Endothelial cell of umbilical vein (primary cell): ENCODE measurements at regions not wholly inside any gene's neighbourhood (a gene's known extent, or its start where the extent isn't known, plus 50 kb on each side); places are given as distances from the start of the nearest gene placed in this dataset.

ENCODE experiments used
- BruUV-seq: library from RNA; stranded (reverse); fragments of 400-500 nt; replicated peaks from 2 replicates; lab custom pipeline; 2021; lab: Mats Ljungman, UMichigan
- CTCF ChIA-PET: fragments of 300-600, 350-600 bp; sonication (Branson Sonifier 250); formaldehyde crosslinking; loops from one replicate; lab custom pipeline; 2021; ENCODE audit warnings: antibody characterized with exemption, inconsistent platforms; lab: Charles Lee
- POLR2A ChIA-PET: fragments of 300-600, 350-600 bp; sonication (Branson Sonifier 250); formaldehyde crosslinking; loops from one replicate; lab custom pipeline; 2021; ENCODE audit warnings: antibody characterized with exemption, inconsistent platforms; lab: Charles Lee
- DNase-seq: peaks from one replicate; pipeline ENCODE4 v3.0.0-alpha.2; 2011; ENCODE audit warnings: low read depth, low spot score
- FAIRE-seq: peaks from 2 replicates; lab custom pipeline; 2011; peaks lifted over from hg19 to GRCh38; lab: Jason Lieb, UNC
- H2AFZ ChIP-seq: 2 replicates; pipeline ENCODE4 v1.6.0; 2012; ENCODE audit warnings: low read depth, low read length, control low read depth, inconsistent platforms
- H3K27ac ChIP-seq: 2 replicates; pipeline ENCODE4 v1.5.1; 2011; ENCODE audit warnings: low read depth, mild to moderate bottlenecking, control low read depth, low read length, moderate library complexity; ENCODE audit not compliant: insufficient read depth
- H3K27me3 ChIP-seq, 2 experiments: 2 replicates each; pipeline versions ENCODE4 v1.6.0 to v1.6.1; 2011; ENCODE audit warnings: low read length in 2 of 2, mixed read lengths in 1 of 2; ENCODE audit not compliant: control insufficient read depth in 2 of 2, insufficient read depth in 2 of 2
- H3K36me3 ChIP-seq, 2 experiments: 2 replicates in 1 of 2; 3 replicates in 1 of 2; pipeline ENCODE4 v1.5.1; 2011; ENCODE audit warnings: low read length in 2 of 2, mild to moderate bottlenecking in 1 of 2, moderate library complexity in 1 of 2; ENCODE audit not compliant: control insufficient read depth in 2 of 2, insufficient read depth in 2 of 2; ENCODE audit errors: extremely low read depth in 1 of 2
- H3K4me1 ChIP-seq: 3 replicates; pipeline ENCODE4 v1.5.1; 2011; ENCODE audit warnings: mild to moderate bottlenecking, low read length; ENCODE audit not compliant: control insufficient read depth, insufficient read depth; ENCODE audit errors: extremely low read depth
- H3K4me2 ChIP-seq: 2 replicates; pipeline ENCODE4 v1.6.1; 2011; ENCODE audit warnings: low read length, control low read depth, mixed read lengths; ENCODE audit not compliant: insufficient read depth
- H3K4me3 ChIP-seq, 3 experiments: fragments of 200-600 bp in 1 of 3; sonication (generic), shearing (Covaris generic) in 1 of 3; replicated peaks in 1 of 3; 2 replicates each; pipeline ENCODE4 v1.5.1; 2011 to 2016; ENCODE audit warnings: control low read depth in 3 of 3, low read length in 3 of 3, mild to moderate bottlenecking in 2 of 3, inconsistent platforms in 1 of 3, low read depth in 1 of 3, moderate library complexity in 1 of 3; ENCODE audit not compliant: insufficient read depth in 1 of 3
- H3K79me2 ChIP-seq: 2 replicates; pipeline ENCODE4 v1.6.0; 2012; ENCODE audit warnings: low read length, inconsistent platforms; ENCODE audit not compliant: control insufficient read depth, insufficient read depth
- H3K9ac ChIP-seq: replicated peaks from 2 replicates; pipeline ENCODE3; 2011; ENCODE audit warnings: low read length, control low read depth; ENCODE audit not compliant: insufficient read depth; ENCODE audit errors: extremely low read depth
- H3K9me1 ChIP-seq: replicated peaks from 3 replicates; pipeline ENCODE4 v1.6.0; 2011; ENCODE audit warnings: mild to moderate bottlenecking, low read length; ENCODE audit not compliant: control insufficient read depth, insufficient read depth; ENCODE audit errors: extremely low read depth
- H3K9me3 ChIP-seq: replicated peaks from 2 replicates; pipeline ENCODE4 v1.5.1; 2012; ENCODE audit warnings: low read length, inconsistent platforms; ENCODE audit not compliant: control insufficient read depth, insufficient read depth
- H4K20me1 ChIP-seq: replicated peaks from 2 replicates; pipeline ENCODE3; 2011; ENCODE audit warnings: mild to moderate bottlenecking, low read length; ENCODE audit not compliant: control insufficient read depth, insufficient read depth; ENCODE audit errors: extremely low read depth
- CTCF ChIP-seq, 2 donors: IDR thresholded peaks; 1 replicate in 1 of 2; 2 replicates in 1 of 2; pipeline ENCODE4 v1.5.1; 2011; ENCODE audit warnings: low read length in 2 of 2, mild to moderate bottlenecking in 2 of 2, moderate library complexity in 2 of 2, control low read depth in 1 of 2, inconsistent platforms in 1 of 2, low read depth in 1 of 2; ENCODE audit not compliant: insufficient read depth in 1 of 2; ENCODE audit errors: extremely low read depth in 1 of 2
- EZH2 ChIP-seq: IDR thresholded peaks from 2 replicates; pipeline ENCODE4 v1.6.1; 2012; ENCODE audit warnings: borderline replicate concordance, low read depth, mild to moderate bottlenecking, moderate library complexity, low read length, inconsistent platforms; ENCODE audit not compliant: severe bottlenecking
- FOS ChIP-seq: IDR thresholded peaks from 2 replicates; pipeline ENCODE4 v1.6.1; 2011; ENCODE audit warnings: mild to moderate bottlenecking, low read length, moderate library complexity, borderline replicate concordance; ENCODE audit not compliant: insufficient read depth
- GATA2 ChIP-seq: IDR thresholded peaks from 2 replicates; pipeline ENCODE4 v1.7.0; 2011; ENCODE audit warnings: low read depth, mild to moderate bottlenecking, moderate library complexity, mixed read lengths, low read length; ENCODE audit not compliant: insufficient read length, insufficient read depth
- JUN ChIP-seq: IDR thresholded peaks from 2 replicates; pipeline ENCODE4 v1.6.1; 2011; ENCODE audit warnings: borderline replicate concordance, low read depth; ENCODE audit not compliant: insufficient read length, insufficient read depth
- MAX ChIP-seq: IDR thresholded peaks from 2 replicates; pipeline ENCODE4 v1.6.1; 2011; ENCODE audit not compliant: insufficient read depth, insufficient read length
- MYC ChIP-seq: IDR thresholded peaks from one replicate; pipeline ENCODE4 v1.6.1; 2011; ENCODE audit warnings: mild to moderate bottlenecking, low read depth, low read length
- POLR2A ChIP-seq: IDR thresholded peaks from 2 replicates; pipeline ENCODE4 v1.6.1; 2012; ENCODE audit warnings: low read depth, mild to moderate bottlenecking, control low read depth, low read length
- POLR2AphosphoS5 ChIP-seq: IDR thresholded peaks from 2 replicates; pipeline ENCODE4 v1.6.1; 2012; ENCODE audit warnings: low read depth, mild to moderate bottlenecking, control low read depth, low read length, moderate library complexity; ENCODE audit not compliant: insufficient read depth
- dilution Hi-C: fragments of 300-500 bp; cut with MboI; formaldehyde crosslinking; loops from one replicate; pipeline ENCODE4 v1.15.0; 2019; ENCODE audit warnings: low sequenced_read_pairs; ENCODE audit not compliant: extremely low pct_ligation_motif_present
- intact Hi-C: fragments of 100-400 bp; cut with micrococcal nuclease; formaldehyde crosslinking; loops from one replicate; pipeline ENCODE4 v1.10.0; 2022

GRCh38 chr15:62854420-62855084 lies 188.0 kb upstream of the TPM1 start:
- no peak overlapping the region for H3K4me2 ChIP-seq
- POLR2A ChIA-PET = no interaction called here
- no peak overlapping the region for H3K27ac ChIP-seq
- H3K4me1 ChIP-seq = peaks cover 21% of the 10 kb centered on the region
- H3K79me2 ChIP-seq = no peaks in the 10 kb centered on the region
- DNase-seq (no peak), FAIRE-seq (peak; percentile 43)
- intact Hi-C loops = no loop called here
- dilution Hi-C loops = no loop called here
- no peak overlapping the region for H3K9ac ChIP-seq
- H3K36me3 ChIP-seq = no peaks in the 10 kb centered on the region
- CTCF ChIA-PET = interaction anchor here (1.1 to 1.3 kb wide), 3 partner anchors 9 to 193 kb away, joined by 3 to 5 read pairs (median 4); no protein-coding TSS in a partner anchor
- TF ChIP-seq JUN (no peak), MAX (no peak), CTCF (IDR thresholded peaks at IDR 0.05; ENCODE audit: extremely low read depth in 1 of 2, insufficient read depth in 1 of 2, low read depth in 1 of 2, low read length in 2 of 2) (no peak), EZH2 (no peak)
- no peaks in the 10 kb centered on the region for H3K9me3 ChIP-seq
- H2AFZ ChIP-seq = no peak overlapping the region
- no TSS peak for BruUV-seq
- no peaks in the 10 kb centered on the region for H3K27me3 ChIP-seq
- no peak overlapping the region for H3K4me3 ChIP-seq
- H4K20me1 ChIP-seq = no peaks in the 10 kb centered on the region
- H3K9me1 ChIP-seq = no peaks in the 10 kb centered on the region

- Histone ChIP-seq H2AFZ (no peak overlapping the region), H3K4me2 (no peak overlapping the region), H3K79me2 (no peaks in the 10 kb centered on the region), H4K20me1 (no peaks in the 10 kb centered on the region), H3K36me3 (no peaks in the 10 kb centered on the region), H3K27me3 (no peaks in the 10 kb centered on the region), H3K9me3 (no peaks in the 10 kb centered on the region), H3K9me1 (no peaks in the 10 kb centered on the region), H3K27ac (no peak overlapping the region), H3K9ac (no peak overlapping the region), H3K4me3 (no peak overlapping the region), H3K4me1 (peaks cover 21% of the 10 kb centered on the region)
- ChIA-PET POLR2A (no interaction called here), CTCF (interaction anchor here (1.2 kb wide), 1 partner anchor 9 kb away, joined by 4 read pairs; no protein-coding TSS in a partner anchor)
- intact Hi-C loops = no loop called here
- FAIRE-seq = no peak
- dilution Hi-C loops = no loop called here
- TF ChIP-seq CTCF (IDR thresholded peaks at IDR 0.05; ENCODE audit: extremely low read depth in 1 of 2, insufficient read depth in 1 of 2, low read depth in 1 of 2, low read length in 2 of 2) = no peak
- TF ChIP-seq MYC = no peak
- TF ChIP-seq JUN = no peak
- TF ChIP-seq POLR2AphosphoS5 = no peak
- no peak for TF ChIP-seq FOS
- TF ChIP-seq MAX = no peak
- TF ChIP-seq GATA2 = no peak
- TF ChIP-seq POLR2A = no peak
- no peak for TF ChIP-seq EZH2
- no TSS peak for BruUV-seq
- no peak for DNase-seq
These were observed 187.5 kb upstream of the TPM1 start for GRCh38 chr15:62855085-62855476.
